ENCODE measurements at regions not wholly inside any gene's neighbourhood (a gene's known extent, or its start where the extent isn't known, plus 50 kb on each side); places are given as distances from the start of the nearest gene placed in this dataset.

DNA sequence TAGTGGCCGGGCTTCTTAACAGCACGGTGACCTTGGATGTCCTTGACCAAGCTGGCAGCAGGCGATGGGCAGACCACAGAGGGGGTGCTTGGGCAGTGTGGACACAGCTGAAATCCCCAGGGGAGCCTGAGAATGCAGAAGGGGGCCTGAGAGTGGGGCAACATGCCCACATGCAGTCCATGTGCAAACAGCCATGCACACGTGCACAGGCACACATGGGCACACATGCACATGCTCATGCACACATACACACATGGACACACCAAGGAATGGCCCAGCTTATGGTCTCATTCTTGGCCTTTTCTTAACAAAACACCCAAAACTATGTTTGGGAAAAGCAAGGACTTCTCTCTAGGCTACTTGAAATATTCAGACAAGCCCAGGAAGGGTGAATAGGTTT, 483.9 kb upstream of the MKI67 start:
- no peak for ATAC-seq
- H3K36me3 Mint-ChIP-seq: no peaks in the 10 kb centered on the region
- H3K27ac Mint-ChIP-seq: no peak overlapping the region
- no peaks in the 10 kb centered on the region for H3K9me3 Mint-ChIP-seq
- no peak for DNase-seq (ENCODE audit: low spot score in 2 of 2)

DNA sequence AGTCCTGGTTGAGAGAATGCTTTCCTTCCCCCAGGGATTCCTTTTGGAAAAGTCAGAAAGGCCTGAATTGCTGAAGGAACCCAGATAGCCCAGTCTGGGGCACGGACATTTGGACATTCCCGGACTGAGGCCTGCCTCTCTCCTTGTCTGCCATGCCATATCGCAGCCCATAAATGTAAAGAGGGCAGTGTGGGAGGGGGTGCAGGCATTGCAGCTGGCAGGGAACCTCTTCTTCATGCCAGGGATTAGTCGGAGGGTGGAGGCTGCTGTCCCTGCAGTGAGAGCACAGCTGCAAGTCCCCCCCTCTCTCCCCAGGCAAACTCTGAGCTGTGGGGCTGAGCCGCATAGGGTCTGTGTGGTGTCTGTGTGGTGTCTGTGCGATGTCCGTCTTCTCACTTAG, 486.0 kb upstream of the MKI67 start:
- Mint-ChIP-seq H3K36me3 (no peaks in the 10 kb centered on the region), H3K27ac (no peak overlapping the region), H3K9me3 (no peaks in the 10 kb centered on the region)
- DNase-seq (ENCODE audit: low spot score in 2 of 2) (no peak), ATAC-seq (no peak)

DNA sequence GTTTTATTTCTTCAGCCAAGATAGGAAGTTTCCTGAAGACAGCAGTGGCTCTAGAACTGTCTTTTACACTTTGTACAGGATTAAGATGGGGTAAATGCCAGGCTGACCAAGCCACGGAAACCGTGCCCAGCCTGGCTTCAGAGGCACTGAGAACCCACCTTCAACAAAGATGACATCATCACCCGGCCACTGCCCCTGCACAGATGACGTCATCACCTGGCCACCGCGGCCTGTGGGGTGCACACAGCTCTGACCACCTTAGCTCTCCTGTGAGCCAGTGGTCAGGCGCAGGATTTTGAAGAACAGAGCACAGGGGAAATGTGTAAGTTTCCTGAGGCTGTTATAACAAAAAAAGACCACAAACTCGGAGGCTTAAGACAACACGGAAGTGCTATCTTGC, 486.4 kb upstream of the MKI67 start:
- H3K36me3 Mint-ChIP-seq: no peaks in the 10 kb centered on the region
- no peak overlapping the region for H3K27ac Mint-ChIP-seq
- ATAC-seq (no peak), DNase-seq (ENCODE audit: low spot score in 2 of 2) (no peak)
- H3K9me3 Mint-ChIP-seq: no peaks in the 10 kb centered on the region

DNA sequence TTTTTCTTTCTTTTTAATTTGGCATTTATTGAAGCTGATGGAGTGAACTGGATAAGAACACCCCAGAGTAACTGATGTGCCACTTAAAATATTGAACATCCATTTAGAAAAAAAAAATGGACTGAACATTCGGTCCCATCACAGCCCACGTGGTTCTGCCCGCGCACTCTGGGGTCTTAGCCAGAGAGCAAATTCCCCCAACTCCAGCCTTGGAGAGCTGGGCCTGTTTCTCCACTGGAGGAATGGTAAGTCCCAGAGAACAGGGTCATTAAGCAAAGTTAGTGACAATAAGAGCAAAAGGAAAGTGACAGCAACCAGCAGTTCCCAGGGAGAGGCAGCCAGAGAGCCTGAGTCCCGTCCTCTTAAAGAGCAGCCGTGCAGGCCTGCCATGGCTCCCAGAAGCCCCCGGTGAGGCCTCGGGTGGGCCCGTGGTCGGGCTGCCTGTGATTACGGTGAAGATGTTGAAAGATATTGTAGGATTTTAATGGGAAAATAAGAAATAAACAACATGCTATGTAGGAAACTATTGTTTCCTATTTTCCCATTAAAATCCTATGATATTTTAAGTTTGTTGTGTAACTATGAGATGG, 487.9 kb upstream of the MKI67 start:
- Mint-ChIP-seq H3K27ac (no peak overlapping the region), H3K36me3 (no peaks in the 10 kb centered on the region), H3K9me3 (no peaks in the 10 kb centered on the region)
- ATAC-seq: no peak
- DNase-seq (ENCODE audit: low spot score in 2 of 2): no peak

DNA sequence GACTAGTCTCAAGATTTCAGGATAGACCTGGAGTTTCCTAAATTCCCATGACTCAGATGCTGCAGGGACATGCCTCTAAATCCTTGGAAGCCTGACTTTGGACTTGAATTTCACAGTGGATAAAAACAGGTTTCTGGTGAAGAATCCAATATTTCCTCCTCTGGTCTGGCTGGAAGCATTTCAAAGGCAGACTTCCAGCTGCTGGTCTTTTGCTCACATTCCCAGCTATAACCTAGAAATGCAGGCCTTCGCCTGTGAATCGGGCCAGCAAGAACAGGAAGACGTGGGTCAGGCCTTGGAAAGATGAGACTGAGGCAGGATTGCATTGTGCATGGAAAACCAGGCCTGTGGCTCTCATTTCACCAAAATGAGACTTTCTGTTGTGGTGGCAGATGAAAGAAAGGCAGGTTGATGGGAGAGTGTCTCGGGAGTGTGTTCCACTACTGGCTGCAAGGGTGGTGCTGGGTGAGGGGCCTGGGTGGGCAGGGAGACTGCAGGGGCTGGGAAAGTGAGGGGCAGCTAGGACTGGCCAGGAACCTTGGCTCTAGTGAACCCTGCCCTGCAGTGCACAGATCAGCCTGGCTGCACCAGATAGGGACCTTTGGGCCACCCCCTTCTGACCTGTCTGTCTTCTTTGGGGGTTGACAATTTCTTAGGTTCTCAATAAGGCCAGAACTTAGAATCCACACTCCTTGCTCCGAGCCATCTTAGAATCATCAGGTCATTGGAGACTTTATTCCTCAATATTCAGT, 488.8 kb upstream of the MKI67 start:
- H3K36me3 Mint-ChIP-seq: no peaks in the 10 kb centered on the region
- ATAC-seq (no peak), DNase-seq (ENCODE audit: low spot score in 2 of 2) (no peak)
- no peak overlapping the region for H3K27ac Mint-ChIP-seq
- H3K9me3 Mint-ChIP-seq: no peaks in the 10 kb centered on the region

DNA sequence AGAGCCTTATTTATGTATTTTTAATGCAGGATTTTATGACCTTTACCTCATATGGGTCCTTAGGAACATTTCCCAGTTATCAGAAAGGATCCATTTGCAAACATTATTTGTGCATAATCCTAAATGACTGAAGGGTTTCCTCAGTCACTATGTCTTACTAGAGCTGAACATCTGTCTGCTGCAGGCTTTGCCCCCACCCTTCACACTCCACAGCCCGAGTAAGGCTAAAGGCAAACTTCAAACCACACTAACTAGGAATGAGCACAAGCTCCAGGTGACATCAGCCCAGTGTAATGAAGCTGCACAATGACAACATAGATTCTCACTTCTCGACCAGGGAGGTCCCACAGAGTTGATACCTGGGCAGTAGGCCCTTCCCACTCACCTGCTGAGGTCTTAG, 491.3 kb upstream of the MKI67 start:
- no peak for DNase-seq (ENCODE audit: low spot score in 2 of 2)
- H3K9me3 Mint-ChIP-seq: no peaks in the 10 kb centered on the region

DNA sequence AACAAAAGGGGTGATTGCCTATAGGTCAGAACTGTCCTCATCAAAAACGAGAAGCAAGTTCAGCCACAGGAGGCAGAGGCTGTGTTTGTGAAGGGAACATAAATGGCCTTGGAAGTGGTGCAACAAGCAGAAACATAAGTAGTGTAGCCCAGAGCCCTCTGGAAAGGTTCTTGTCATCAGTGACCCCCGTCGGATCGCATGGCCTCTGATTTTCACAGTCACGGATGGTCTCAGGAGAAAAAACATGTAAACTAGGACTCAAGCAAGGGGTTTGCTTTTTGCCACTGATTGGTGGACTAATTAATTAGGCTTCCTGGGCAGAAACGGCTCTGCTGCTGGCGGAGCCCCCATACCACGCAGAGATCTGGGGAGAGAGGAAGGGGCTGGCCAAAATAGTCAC, 496.5 kb upstream of the MKI67 start:
- Mint-ChIP-seq H3K9me3 (no peaks in the 10 kb centered on the region), H3K27ac (peak overlapping the region in 1 of 2 donors; percentile 44), H3K36me3 (no peaks in the 10 kb centered on the region)
- no peak for ATAC-seq
- DNase-seq (ENCODE audit: low spot score in 2 of 2): no peak

More for the DNA sequence above, 491.3 kb upstream of the MKI67 start:
- Mint-ChIP-seq H3K27ac (no peak overlapping the region), H3K36me3 (no peaks in the 10 kb centered on the region)
- no peak for ATAC-seq

DNA sequence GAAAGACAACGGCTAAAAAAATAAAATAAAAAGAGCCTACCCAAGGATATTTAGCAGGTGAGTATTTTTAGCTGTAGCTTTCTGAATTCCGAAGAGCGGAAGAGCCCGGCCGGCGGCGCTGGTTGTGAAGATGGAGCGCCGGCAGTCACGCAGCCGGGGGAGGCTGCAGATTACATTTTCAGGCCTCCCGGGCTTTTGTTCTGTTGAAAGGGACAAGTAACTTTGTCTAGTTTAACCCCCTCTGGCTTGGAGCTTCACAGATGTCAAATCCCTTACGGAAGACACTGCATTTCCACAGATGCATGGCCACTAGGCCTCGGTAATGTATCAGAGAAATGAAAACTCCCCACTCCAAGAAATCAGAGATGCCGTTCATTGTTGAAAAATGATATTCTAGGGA, 497.6 kb upstream of the MKI67 start:
- no peak for ATAC-seq
- DNase-seq (ENCODE audit: low spot score in 2 of 2): no peak
- Mint-ChIP-seq H3K9me3 (no peaks in the 10 kb centered on the region), H3K27ac (no peak overlapping the region), H3K36me3 (no peaks in the 10 kb centered on the region)

DNA sequence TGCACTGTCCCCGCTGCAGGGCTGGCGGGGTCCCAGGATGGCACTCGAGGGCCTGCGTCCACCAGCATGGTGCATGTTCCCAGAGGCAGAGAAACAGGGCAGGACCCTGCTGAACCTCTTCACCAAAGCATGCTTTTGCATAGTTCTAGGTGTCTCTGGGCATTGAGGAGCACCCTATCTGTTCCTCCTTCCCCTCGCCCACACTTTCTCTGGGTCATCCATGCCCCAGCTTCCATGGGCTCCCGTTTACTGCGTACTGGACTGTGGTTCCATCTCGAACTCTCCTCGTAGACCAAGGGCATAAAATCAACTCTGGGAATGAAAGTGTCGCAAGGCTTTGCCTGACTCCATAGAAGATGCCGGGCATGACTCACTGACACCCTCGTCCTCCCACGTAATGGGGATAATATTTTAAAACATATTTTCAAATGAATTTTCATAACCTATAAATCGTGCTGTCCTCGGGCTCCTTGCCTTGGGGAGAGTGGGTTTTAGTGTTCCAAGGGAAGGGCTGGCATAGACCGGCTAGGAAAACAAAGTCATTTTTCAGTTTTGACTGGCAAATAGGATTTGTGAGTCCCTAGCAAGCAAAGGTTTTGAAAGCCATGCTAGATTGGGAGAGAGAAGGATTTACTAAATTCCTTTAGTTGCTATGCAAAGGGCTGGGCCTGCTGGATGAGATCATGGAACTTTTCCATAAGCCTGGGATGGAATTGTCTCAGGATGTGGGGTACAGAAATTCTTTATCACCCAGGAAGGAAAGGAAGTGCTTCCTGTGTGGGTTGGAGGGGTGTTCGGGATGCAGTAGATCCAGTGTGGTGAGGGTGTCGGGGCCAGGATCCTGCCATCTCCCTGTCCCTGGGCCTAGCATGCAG, 498.7 kb upstream of the MKI67 start:
- Mint-ChIP-seq H3K9me3 (no peaks in the 10 kb centered on the region), H3K27ac (no peak overlapping the region), H3K36me3 (no peaks in the 10 kb centered on the region)
- ATAC-seq (no peak), DNase-seq (ENCODE audit: low spot score in 2 of 2) (no peak)

DNA sequence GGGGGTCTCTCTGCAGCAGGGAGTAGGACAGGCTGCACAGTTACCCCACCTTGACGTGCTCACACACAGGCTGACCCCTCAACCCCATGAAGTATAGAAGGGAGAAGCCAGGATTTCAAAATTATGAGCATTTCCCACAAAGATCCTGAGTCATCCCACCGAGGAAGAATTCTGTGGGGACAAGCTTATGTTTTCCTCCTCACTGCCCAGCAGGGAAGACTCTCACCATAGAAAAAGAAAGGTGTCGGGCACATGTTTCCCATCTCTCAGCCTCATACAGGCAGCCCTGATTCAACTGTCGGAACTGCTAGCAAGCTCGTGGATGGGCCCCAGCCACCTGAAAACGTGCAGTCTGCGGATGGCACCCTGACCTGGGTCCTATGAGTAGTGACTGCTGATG, 499.7 kb upstream of the MKI67 start:
- no peak for ATAC-seq
- Mint-ChIP-seq H3K36me3 (no peaks in the 10 kb centered on the region), H3K9me3 (no peaks in the 10 kb centered on the region), H3K27ac (no peak overlapping the region)
- no peak for DNase-seq (ENCODE audit: low spot score in 2 of 2)

DNA sequence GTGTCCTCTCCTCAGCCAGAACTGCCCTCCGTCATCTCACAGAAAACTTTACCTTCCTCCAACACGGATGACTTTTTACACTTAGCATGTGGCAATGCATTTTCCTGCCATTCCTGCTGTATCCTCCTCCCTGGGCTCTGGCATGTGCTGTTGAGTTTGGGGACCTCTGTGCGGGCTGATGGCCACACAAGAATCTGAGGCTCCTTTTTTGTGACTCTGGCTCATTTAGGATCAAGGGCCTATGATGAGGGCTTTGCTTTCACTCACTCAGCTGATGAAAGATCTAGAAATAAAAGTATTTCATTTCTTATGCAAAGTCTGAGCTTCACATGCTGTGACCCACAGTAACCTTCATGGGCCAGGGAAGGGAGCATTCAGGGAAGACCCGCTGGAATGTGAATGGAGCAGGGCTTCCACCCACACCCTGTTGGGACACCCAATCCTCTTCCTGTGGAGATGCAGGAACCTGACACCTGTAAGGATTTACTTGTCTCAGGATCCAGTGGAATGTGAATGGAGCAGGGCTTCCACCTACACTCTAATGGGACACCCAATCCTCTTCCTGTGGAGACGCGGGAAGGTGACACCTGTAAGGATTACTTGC, 500.3 kb upstream of the MKI67 start:
- DNase-seq (ENCODE audit: low spot score in 2 of 2) (no peak), ATAC-seq (no peak)
- Mint-ChIP-seq H3K9me3 (no peaks in the 10 kb centered on the region), H3K36me3 (no peaks in the 10 kb centered on the region), H3K27ac (no peak overlapping the region)

DNA sequence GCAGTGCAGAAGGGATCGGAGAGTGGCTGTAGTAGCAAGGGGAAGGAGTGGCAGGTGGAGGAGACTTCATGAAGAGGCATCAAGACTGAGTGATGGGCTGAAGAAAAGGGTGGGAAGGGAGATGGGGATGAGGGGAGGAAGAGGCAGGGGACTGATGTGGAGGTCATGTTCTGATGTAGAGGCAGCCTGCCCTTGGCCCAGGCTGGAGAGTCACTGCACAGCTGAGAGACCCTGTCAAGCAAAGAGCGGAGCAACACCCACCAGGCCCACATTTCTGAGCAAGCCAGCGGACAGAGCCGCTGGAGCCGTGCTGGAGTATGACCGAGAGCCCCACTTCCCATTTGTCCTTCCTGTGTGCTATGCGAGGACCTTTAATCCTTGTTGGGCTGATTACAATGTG, 501.6 kb upstream of the MKI67 start:
- Mint-ChIP-seq H3K36me3 (no peaks in the 10 kb centered on the region), H3K27ac (no peak overlapping the region), H3K9me3 (no peaks in the 10 kb centered on the region)
- no peak for DNase-seq (ENCODE audit: low spot score in 2 of 2)
- ATAC-seq: no peak

DNA sequence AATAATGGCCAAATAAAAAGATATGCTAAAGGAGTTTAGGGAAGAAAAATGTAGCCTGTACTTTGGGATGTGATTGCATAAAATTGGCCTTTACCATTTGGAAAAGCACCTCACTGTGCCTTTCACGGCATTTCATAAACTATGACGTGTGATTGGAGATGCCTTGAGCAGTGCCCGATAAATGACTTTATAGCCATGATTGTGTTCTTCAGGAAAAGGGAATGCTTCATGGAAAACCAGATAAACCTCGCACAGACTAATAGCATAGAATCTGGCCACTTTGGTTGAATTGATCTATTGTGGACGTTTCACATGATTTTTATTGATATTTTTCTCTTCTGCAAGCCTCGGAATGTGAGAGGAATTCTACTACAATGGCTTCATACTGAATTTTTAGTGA, 502.0 kb upstream of the MKI67 start:
- ATAC-seq (no peak), DNase-seq (ENCODE audit: low spot score in 2 of 2) (no peak)
- Mint-ChIP-seq H3K27ac (no peak overlapping the region), H3K9me3 (no peaks in the 10 kb centered on the region), H3K36me3 (no peaks in the 10 kb centered on the region)

DNA sequence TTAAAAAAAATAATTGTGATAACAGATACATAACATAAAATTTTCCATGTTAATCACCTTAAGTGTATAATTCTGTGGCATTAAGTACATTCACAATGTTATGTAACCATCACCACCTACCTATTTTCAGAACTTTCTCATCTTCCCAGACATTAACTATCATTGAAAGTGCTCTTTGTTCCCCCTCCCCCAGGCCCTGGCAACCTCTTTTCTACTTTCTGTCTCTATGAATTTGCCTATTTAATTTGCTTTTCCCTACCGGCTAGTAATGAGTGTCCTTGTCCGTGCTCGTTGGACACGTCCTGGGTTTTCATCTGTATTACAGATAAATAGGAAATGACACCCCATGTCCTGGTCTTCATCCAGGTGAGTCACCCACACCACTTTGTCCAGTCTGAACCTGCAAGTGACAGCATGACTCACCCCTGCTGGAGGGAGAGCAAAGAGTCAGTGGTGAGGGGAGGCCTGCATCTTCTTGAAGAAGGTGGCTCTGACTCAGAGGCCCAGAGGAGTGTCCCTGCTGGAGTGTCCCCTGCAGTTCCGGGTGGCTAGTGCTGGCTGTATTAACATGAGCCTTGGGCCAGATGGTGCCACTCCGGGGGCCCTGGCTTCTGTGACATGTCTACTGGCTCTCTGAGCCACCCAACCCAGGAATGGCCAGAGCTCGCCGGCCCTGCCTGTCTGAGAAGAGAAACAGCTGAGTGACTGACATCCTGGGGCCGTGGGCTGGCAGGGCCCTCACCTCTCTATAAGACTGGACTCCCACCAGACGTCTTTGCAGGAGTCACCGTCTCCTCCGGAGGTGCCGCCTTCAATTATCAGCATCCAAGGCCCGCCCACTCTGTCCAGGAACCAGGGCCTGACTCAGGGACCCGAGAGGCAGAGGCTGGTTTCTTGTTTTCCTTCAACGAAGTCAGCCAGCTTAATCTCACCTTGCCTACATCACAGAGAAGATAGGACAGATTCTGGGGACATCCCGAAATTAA, 503.2 kb upstream of the MKI67 start:
- Mint-ChIP-seq H3K9me3 (no peaks in the 10 kb centered on the region), H3K36me3 (no peaks in the 10 kb centered on the region), H3K27ac (no peak overlapping the region)
- DNase-seq (ENCODE audit: low spot score in 2 of 2) (no peak), ATAC-seq (peak in 1 of 2 donors; percentile 37)

DNA sequence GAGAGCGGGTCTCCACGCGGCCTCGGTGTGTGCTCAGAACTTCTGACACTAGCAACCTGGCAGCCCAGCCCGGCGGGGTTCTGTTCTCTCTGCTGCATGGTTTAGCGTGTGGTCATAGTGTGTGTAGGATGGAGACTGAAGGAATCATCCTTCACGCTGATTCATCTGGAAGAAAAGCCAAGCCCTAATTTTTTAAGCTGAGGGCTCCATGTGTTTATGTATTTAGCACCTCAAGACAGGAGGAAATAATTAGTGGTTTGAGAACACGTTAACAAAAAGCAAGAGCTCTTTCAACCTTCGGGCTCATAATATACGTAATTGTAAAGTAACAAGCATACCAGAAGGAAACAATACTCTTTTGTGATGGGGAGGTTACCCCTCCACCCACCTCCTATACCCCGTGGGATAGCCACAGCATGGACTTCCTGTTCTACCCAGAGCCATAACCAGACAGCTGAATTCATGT, 504.6 kb upstream of the MKI67 start:
- DNase-seq (ENCODE audit: low spot score in 2 of 2) (no peak), ATAC-seq (no peak)
- H3K36me3 Mint-ChIP-seq: no peaks in the 10 kb centered on the region
- H3K27ac Mint-ChIP-seq: no peak overlapping the region
- peaks cover 0 to 3% of the 10 kb centered on the region in 2 donors for H3K9me3 Mint-ChIP-seq

DNA sequence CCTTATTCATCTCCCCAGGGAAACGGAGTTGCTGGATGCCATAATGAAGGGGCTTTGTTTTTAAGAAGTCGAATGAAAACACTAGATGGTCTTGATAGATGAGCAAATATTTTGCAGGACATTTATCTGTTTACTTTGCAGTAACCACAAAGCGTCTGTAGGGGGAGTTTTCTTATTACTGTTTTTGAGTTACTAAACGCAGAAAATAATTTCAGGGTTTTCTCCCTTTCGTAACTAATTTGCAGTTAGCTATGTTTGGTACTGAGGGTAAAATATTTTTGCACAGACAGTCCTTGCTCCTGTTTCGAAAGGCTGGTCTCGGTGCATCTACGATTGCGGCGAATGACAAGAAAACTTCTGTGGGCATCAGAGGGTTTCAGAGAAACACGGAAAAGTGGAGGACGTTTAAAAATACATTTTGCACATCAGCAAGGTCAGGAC, 505.6 kb upstream of the MKI67 start:
- H3K36me3 Mint-ChIP-seq: no peaks in the 10 kb centered on the region
- ATAC-seq: no peak
- no peak for DNase-seq (ENCODE audit: low spot score in 2 of 2)

More for the DNA sequence above, 505.6 kb upstream of the MKI67 start:
- H3K9me3 Mint-ChIP-seq: peaks cover 0 to 3% of the 10 kb centered on the region in 2 donors
- no peak overlapping the region for H3K27ac Mint-ChIP-seq

Measured in activated naive CD4-positive, alpha-beta T cell treated with anti-CD3 and anti-CD28 coated beads, Interleukin-2, amount 50 U/mL, for 72 hours (primary cell).